AG04449 (cell line): ENCODE measurements at regions not wholly inside any gene's neighbourhood (a gene's known extent, or its start where the extent isn't known, plus 50 kb on each side); places are given as distances from the start of the nearest gene placed in this dataset.

ENCODE experiments used
- CTCF ChIA-PET: fragments of 350-600 bp; formaldehyde crosslinking; extraction: SDS; loops from one replicate; lab custom pipeline; 2021; ENCODE audit warnings: antibody characterized with exemption; lab: Yijun Ruan, JAX
- POLR2A ChIA-PET: fragments of 400-600, 350-600 bp; formaldehyde crosslinking; extraction: SDS; loops from one replicate; lab custom pipeline; 2020; ENCODE audit warnings: antibody characterized with exemption, inconsistent platforms; lab: Yijun Ruan, JAX
- DNase-seq: peaks from one replicate; pipeline ENCODE4 v3.0.0-alpha.2; 2010; ENCODE audit warnings: low read depth, low spot score
- H3K4me3 ChIP-seq: 2 replicates; pipeline ENCODE4 v1.5.1; 2011; ENCODE audit warnings: low read depth, mild to moderate bottlenecking, control low read depth, low read length
- TF ChIP-seq, protein P1 (sequence below): IDR thresholded peaks from one replicate; pipeline ENCODE4 v1.5.1; 2011; ENCODE audit warnings: mild to moderate bottlenecking, moderate library complexity, low read length, control low read depth, inconsistent platforms; ENCODE audit not compliant: insufficient read depth; ENCODE audit errors: missing control alignments

DNA sequence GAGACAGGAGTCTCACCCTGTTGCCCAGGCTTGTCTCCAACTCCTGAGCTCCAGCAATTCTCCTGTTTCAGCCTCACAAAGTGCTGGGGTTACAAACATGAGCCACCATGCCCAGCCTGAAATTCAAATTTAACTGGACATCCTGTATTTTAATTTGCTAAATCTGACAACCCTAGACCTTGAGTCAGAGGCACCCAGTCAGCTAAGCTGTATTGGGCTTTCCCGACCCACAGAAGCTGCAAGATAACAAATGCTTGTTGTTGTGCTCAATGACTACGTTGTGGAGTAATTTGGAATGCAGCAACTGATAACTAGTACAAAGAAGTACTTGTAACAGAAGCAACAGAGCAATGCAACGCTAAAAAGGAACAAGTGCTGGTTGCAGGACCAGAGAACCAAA, 533.1 kb downstream of the NTRK2 start:
- ChIA-PET POLR2A (no interaction called here), CTCF (no interaction called here)
- no peak overlapping the region for H3K4me3 ChIP-seq
- no peak for DNase-seq
- TF ChIP-seq, protein P1, sequence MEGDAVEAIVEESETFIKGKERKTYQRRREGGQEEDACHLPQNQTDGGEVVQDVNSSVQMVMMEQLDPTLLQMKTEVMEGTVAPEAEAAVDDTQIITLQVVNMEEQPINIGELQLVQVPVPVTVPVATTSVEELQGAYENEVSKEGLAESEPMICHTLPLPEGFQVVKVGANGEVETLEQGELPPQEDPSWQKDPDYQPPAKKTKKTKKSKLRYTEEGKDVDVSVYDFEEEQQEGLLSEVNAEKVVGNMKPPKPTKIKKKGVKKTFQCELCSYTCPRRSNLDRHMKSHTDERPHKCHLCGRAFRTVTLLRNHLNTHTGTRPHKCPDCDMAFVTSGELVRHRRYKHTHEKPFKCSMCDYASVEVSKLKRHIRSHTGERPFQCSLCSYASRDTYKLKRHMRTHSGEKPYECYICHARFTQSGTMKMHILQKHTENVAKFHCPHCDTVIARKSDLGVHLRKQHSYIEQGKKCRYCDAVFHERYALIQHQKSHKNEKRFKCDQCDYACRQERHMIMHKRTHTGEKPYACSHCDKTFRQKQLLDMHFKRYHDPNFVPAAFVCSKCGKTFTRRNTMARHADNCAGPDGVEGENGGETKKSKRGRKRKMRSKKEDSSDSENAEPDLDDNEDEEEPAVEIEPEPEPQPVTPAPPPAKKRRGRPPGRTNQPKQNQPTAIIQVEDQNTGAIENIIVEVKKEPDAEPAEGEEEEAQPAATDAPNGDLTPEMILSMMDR: no peak

DNA sequence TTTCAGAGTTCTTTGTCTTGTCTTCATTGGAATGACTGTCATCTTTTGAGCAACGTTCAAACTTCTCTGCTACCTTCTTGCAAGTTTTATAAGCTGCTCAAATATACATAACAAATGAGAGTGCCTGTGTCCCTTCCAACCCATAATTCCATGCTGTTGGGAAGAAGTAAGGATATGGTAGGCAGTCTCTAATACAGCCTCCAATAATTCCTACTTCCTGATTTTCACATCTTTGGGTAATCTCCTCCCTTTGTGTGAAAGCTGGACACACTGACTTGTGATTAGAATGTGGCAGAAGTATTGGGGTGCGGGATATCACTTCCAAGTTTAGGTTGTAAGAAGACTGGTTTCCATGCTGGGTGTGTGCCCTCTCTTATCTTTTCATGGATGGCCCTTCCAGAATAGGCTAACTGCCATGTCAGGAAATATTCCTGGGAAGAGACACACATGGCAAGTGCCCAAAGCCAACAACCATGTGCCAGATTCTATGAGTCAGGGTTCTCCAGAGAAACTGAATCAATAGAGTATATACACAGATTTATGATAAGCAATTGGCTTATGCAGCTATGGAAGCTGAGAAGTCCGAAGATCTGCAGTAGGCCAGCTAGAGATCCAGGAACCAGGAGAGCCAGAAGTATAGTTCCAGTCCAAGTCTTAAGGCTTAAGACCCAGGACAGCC, 531.3 kb downstream of the NTRK2 start:
- DNase-seq: no peak
- ChIA-PET CTCF (no interaction called here), POLR2A (no interaction called here)
- TF ChIP-seq, protein P1: no peak
- no peak overlapping the region for H3K4me3 ChIP-seq

DNA sequence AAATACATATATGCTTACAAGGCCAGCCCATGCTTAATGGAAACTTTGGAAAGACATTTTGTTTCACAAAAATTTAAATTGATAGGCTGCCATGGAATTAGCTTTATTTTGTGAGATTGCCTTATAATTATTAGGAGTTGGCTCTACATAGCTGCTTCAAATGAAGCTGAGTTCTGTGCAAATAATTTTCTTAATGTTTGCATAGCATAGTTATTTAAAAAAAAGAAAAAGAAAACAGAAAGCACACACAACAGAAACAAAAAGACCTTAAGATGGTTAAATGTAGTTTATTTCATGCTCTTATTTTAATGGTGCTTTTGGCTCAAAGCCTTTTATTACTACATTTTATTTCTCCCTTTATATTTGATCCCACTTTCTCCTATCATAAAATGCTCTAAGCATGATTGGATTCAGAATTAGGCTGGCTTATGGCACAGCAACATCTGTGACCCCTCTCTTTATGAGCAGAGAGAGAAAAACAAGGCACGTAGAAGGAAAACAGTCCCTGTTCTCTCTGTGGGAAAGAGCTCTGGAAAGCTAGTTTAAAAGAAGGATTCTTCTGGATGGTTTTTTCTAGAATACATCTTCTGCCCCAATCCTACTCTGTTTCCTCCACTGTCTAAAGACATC, 530.5 kb downstream of the NTRK2 start:
- CTCF ChIA-PET: no interaction called here
- no peak overlapping the region for H3K4me3 ChIP-seq
- TF ChIP-seq, protein P1: no peak
- DNase-seq: no peak
- POLR2A ChIA-PET: no interaction called here

DNA sequence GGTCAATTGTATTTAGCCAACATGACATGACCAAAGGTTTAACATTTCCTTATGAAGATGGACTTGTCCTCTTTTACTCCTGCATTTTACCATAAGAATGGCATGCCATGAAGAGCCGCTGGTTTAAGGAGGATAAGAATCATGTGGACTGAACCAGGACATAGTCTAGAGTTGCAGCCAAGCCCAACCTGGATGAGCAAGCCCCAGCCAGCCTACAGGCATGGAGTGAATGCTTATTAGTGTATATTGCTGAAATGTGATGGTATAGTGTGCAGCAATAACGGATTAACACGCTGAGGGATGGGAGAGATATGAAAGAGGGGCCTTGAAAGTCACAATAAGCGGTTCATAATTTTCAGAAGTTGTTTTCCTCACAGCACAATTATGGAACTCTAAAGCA, 523.2 kb downstream of the NTRK2 start:
- ChIA-PET CTCF (no interaction called here), POLR2A (no interaction called here)
- DNase-seq: no peak
- TF ChIP-seq, protein P1: no peak
- H3K4me3 ChIP-seq: no peak overlapping the region

DNA sequence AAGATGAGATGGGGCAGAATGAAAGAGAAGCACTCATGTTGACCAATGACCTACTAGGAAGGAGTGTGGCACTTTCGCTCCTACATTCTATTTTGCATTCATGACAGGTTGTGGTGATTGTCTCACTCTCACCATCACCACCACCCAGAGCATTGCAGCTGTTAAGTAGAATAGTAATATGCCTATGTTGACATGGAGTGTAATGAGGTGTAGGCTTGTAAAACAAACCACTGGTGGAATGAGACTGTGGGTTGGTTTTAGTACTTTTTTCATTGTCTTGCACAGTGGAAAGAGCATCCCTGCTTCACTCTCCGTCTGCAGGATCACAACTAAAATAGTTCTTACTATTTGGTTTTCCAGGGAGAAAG, 516.7 kb downstream of the NTRK2 start:
- TF ChIP-seq, protein P1: no peak
- DNase-seq: no peak
- CTCF ChIA-PET: no interaction called here
- H3K4me3 ChIP-seq: no peak overlapping the region
- POLR2A ChIA-PET: no interaction called here

DNA sequence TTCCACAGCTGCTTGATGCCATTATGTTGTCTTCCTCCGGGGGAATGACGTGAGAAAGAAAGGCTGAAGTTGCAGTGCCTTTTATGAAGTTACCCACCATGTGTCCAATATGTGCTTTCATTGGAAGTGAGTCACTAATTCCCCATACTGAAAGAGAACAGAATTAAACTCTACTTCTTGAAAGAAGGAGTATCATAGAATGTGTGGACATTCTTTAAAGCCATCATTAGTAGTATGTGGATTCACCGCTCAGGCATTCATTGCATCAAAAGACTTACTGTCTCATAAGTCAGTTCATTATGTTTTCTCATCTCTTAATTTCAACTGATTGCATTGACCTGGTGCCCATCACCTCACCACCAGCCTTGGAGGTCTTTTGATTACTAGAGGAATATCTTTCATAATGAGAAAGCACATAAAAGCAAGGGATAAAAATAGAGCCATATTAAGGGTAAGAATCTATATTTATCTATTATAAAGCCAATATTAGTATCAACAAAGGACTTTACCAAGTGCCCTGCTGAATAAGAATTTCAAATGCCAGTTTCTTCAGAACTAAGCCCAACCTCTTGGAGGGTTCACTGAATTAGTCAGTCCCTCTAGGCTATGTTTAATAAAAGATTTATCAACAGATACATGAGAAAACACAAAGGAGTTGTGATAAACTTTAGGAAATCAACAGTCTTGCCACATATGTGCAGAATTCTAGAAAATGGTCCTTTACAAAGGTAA, 516.1 kb downstream of the NTRK2 start:
- H3K4me3 ChIP-seq: no peak overlapping the region
- no peak for DNase-seq
- CTCF ChIA-PET: no interaction called here
- POLR2A ChIA-PET: no interaction called here
- TF ChIP-seq, protein P1: no peak
